SU-DHL-6 (cell line): ENCODE measurements at regions not wholly inside any gene's neighbourhood (a gene's known extent, or its start where the extent isn't known, plus 50 kb on each side); places are given as distances from the start of the nearest gene placed in this dataset.

Experiments
- CTCF ChIP-seq: fragments of 200-600 bp; sonication (generic); IDR thresholded peaks from one replicate; pipeline ENCODE4 v1.5.1; 2017; ENCODE audit warnings: antibody characterized with exemption, mild to moderate bottlenecking, low read length, moderate library complexity; ENCODE audit not compliant: insufficient read depth, poor library complexity, severe bottlenecking
- EZH2phosphoT487 ChIP-seq: fragments of 200-600 bp; sonication (generic), shearing (Covaris generic); conservative IDR thresholded peaks from 2 replicates; pipeline ENCODE4 v1.6.1; 2018; ENCODE audit warnings: mild to moderate bottlenecking, antibody characterized with exemption, low read length, moderate library complexity, mixed read lengths

GRCh38 chr5:145365464-145365863 lies 469.7 kb downstream of the PRELID2 start:
- TF ChIP-seq EZH2phosphoT487 (no peak), CTCF (no peak)
